NCI-H146 treated with DMSO at 0.1 percent for 48 hours (cell line): ENCODE measurements at regions not wholly inside any gene's neighbourhood (a gene's known extent, or its start where the extent isn't known, plus 50 kb on each side); places are given as distances from the start of the nearest gene placed in this dataset.
A peak's percentile ranks its signal among the peaks of the same experiment; 100 is the strongest.
"Not testable (repeated sequence)": the region's sequence is repeated elsewhere in the genome, so short reads cannot be mapped to it uniquely, and the experiment has no call there.

Source experiments
- DNase-seq: peaks from one replicate; lab custom pipeline; 2025; ENCODE audit not compliant: unreplicated experiment; lab: John Stamatoyannopoulos, UW

GRCh38 chr11:29184939-29185890 is 831.6 kb downstream of the KCNA4 start:
- DNase-seq: no peak

GRCh38 chr11:29183301-29183700 is 833.5 kb downstream of the KCNA4 start:
- DNase-seq: no peak

DNA sequence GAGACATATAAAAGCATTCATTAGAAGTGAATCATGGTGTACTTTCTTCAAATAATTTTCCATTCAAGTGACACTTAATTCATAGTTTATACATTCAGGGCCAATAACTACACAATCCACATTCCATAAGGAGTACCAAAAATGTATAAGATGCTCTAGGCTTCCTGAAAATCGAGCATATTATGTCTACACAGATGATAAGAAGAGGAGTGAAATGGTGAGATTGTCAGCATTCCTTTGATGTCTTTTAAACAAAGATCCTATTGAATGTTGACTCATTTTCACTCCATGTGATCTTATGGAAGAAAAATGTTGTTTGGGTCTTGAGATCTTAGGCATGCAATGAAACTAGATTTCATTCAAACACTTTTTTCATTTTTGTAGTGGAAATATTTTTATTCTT is 843.2 kb downstream of the KCNA4 start:
- no peak for DNase-seq

DNA sequence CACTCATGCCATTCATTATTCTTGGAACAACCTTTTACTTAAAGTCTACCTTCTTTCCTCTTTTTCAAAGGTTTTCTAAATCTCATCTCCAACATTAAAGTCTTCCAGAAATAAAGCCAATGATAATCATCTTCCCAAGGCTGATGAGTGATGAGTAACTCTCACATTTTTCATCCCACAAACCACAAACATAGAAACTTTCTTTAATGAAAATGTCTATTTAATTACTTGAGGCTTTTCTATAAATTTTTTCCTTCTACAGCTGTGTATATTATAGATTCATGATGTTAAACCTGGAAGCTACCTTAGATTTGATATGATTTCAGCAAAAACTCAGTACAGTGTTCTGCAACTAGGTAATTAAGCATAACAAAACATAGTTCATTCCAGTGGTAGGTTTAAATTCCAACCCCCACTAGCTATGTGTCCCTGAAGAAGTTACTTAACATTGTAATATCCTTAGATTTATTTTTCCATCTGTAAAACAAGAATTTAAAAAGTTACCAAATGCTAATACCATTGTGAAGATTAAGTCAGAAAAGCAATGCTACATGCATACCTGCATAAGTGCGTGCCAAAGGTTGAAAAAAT is 845.4 kb downstream of the KCNA4 start:
- no peak for DNase-seq

GRCh38 chr11:29166306-29166705 is 850.5 kb downstream of the KCNA4 start:
- DNase-seq: no peak

GRCh38 chr11:29163231-29163630 is 853.6 kb downstream of the KCNA4 start:
- DNase-seq: no peak

GRCh38 chr11:29162491-29162890 is 854.3 kb downstream of the KCNA4 start:
- DNase-seq: no peak

DNA sequence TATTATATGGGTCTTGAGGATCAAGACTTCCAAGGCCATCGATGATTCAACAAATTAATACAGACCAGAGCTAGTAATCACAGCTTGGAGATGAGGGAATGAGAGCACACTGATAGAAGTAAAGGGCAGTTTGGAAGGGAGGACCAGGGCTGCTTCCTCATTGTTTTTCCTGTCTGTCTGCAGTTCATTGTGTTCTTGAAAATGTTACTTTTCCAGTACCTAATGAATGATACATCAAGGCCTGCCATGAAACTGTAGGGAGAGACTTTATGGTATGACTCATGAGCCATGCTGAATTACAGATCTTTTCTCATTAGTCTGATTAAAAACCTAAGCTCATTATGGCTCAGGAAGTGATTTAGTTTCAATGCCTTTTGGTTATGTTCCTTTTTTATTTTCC is 855.6 kb downstream of the KCNA4 start:
- no peak for DNase-seq

DNA sequence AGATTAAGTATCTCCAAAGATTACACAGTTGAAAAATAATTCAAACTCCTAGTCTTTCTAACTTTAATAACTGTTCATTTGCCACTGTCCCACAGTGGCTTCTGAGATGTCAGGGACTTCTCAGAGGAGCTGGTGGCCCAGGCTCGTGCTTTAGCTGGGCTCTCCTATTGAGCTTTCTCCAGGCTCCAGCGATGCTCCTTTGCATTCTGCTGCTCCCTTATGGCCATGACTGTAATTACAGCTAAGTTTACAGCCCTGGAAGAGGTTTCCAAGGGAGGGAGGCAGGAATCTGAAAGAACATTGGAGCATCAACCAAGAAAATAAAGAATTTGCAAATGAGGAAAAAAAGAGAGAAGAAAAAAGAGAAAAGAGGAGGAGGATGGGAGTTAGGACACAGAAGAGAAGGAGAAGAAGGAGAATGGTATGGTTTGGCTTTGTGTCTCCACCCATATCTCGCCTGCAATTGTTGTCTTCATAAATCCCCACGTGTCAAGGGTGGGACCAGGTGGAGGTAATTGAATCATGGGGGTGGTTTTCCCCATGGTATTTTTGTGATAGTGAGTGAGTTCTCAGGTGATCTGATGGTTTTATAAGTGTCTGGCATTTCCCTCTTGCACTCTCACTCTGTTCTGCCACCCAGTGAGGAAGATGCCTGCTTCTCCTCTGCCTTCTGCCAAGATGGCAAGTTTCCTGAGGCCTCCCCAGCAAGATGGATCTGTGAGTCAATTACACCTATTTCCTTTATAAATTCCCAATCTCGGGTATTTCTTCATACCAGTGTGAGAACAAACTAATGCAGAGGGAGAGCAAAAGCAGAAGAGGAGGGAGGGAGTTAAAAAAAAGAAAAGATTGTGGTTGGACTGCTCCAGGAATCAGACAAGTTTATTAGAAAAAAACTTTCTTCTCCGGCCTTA is 857.0 kb downstream of the KCNA4 start:
- peak; percentile 20 for DNase-seq

DNA sequence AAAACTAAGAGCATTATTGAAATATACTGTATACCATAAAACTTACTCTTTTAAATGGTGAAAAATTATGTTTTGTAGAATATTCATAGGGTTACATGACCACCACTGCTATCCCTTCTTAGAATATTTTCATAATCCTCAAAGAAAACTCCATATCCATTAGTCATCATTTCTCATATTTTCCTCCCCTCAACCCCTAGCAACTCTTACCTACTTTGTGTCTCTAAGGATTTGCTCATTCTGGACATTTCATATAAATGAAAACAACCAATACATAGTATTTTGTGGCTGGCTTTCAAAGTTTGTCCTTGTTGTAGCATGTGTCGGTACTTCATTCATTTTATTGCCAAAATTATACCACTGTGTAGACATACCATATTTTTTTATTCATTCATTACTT is 863.8 kb downstream of the KCNA4 start:
- no peak for DNase-seq

- DNase-seq: not testable (repeated sequence)
Observed at GRCh38 chr11:29142573-29142972, 874.3 kb downstream of the KCNA4 start.

- DNase-seq: no peak
Observed at GRCh38 chr11:29135504-29135903, 881.3 kb downstream of the KCNA4 start.

DNA sequence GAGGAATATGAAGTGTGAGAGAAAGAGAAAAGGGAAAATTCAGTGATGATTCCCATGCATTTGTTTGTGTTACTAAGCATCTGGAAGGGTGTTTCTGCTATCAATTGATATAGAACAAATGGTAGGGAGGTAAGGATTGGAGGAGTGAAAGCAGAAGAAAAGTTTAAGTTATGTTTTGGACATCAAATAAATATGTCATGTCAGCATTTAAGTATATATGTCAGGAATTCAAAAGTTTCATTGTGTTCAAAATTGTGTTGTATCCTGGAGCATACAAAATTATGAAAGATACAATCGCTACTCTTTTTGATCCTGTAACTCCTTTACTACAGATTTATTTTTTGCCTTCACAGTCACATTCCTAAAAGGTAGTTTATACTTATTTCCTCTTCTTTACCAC is 885.8 kb downstream of the KCNA4 start:
- no peak for DNase-seq

DNA sequence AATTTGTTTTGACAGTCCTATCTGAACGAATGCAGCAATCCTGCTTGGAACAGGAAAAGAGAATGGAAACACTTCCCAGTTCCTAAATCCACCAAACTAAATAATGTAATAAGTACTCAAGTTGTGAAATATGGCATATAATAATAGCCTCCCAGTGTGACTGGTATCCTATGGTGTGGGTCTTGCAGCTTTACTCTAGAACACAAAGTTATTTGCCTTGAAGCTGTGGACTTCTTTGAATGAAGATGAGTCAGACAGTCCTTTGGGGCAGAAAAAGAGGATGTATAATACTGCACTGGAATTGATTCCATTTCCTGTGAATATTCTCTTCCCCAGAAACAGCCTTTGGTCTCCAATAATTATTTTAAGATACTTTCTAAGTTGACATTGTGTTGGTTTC is 887.0 kb downstream of the KCNA4 start:
- no peak for DNase-seq

GRCh38 chr11:29127461-29127860 is 889.4 kb downstream of the KCNA4 start:
- no peak for DNase-seq

DNA sequence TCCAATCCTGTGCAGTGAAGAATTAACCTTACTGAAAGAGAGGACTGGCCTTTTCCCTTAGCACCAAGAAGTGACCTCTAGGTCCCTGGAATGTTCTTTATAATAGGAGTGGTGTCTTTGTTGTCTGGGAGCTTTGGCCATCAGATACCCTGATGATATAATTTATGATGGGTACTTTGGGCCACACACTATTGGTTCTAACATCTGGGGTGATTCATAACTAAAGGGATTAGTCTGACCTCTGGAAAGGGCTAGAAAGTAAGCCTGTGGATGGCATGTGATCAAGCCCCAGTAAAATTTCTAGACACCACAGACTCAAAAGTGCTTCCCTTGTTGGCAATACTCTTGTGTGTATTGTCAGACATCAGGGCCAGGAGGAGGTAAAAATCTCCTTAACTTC is 891.2 kb downstream of the KCNA4 start:
- DNase-seq: no peak

- DNase-seq: no peak
Observed at GRCh38 chr11:29124470-29124869, 892.4 kb downstream of the KCNA4 start.

DNA sequence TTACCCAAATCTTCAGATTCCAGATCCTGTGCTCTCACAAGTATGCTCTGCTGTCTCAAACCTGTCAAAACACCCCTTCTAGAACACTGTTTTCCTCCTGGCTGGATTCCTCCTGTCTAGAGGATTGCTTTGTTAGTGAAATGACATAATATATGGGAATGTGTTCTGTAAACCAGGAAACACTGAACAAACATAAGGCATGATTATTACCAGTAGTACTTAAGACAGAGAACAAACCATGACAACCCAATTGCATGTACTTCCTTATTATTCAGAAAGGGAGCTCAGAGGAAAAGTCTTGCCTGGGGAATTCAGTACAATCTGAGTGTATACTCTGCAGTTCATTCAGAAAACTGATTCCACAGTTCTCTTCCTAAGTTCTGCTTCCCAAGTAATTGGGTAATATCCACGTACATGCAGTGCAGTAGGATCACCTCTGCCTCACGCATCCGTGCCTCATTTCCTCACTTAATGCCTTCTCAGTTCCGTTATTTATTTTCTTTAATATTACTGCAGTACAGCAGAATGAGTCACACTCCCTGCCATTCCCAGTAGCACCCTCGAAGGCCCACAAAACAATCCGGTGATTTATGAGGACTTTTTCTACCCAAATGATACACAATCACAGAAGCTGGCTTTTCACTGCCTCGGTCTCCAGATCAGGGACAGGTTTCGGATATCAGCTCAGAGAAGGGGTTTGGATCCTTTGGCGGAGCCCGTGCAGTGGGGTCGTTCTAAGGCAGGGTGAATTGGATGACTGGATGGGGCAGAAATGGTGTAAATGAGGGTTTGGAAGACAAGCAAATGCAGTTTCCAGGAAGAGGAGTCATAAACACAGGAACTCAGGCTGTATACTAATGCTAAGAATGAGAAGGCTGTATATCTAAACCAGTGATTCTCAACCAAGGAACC is 896.9 kb downstream of the KCNA4 start:
- DNase-seq: no peak

DNA sequence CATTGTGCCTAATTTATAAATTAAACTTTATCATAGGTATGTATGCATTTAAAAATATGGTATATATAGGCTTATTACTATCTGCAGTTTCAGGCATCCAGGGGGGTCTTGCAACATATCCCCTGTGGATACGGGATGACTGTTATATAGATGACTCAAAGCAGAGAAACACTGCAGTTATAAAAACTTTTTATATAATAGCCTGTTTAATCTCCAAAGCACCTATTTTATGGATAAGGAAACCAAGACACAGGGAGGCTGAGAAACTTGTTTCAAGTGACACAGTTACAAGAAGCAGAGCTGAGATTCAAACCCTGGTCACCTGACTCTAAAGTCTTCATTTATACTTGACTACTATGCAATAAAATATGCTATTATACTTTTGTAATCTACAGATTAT is 897.7 kb downstream of the KCNA4 start:
- no peak for DNase-seq

- no peak for DNase-seq
Observed at GRCh38 chr11:29100967-29101366, 915.9 kb downstream of the KCNA4 start.
